Stimulated activated CD4-positive, alpha-beta T cell treated with anti-CD3 and anti-CD28 coated beads, Interleukin-4, amount 100 ng/mL, for 24 hours (primary cell): ENCODE measurements at regions not wholly inside any gene's neighbourhood (a gene's known extent, or its start where the extent isn't known, plus 50 kb on each side); places are given as distances from the start of the nearest gene placed in this dataset.

Source experiments
- DNase-seq: peaks from one replicate; pipeline ENCODE4 v3.0.0-alpha.2; 2020

DNA sequence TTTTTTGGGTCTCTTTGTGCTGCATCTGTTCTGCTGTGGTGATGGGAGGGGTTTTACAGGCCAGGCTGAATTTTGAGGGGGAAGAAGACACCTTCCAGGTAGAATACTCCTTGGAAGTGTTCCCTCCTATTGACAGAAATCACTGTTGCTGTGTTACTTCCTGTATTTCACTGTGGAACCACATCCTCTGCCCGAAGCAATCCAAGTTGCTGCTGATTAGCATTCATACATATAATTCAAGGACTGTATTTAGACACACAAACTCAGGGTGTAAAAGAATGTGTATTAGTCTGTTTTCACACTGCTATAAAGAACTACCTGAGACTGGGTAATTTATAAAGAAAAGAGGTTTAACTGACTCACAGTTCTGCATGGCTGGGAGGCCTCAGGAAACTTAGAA, 50.6 kb upstream of the TMEM244 start:
- no peak for DNase-seq
